ENCODE measurements at regions not wholly inside any gene's neighbourhood (a gene's known extent, or its start where the extent isn't known, plus 50 kb on each side); places are given as distances from the start of the nearest gene placed in this dataset.

- TF ChIP-seq CTCF (IDR thresholded peaks at IDR 0.05) (no peak), POLR2AphosphoS5 (IDR thresholded peaks at IDR 0.05; ENCODE audit: low read depth, low read length) (no peak), TCF7L2 (IDR thresholded peaks at IDR 0.05; ENCODE audit: low read depth, low read length) (no peak), SIN3A (IDR thresholded peaks at IDR 0.05; ENCODE audit: borderline replicate concordance, insufficient read depth, low read depth, low read length) (no peak)
Measured at GRCh38 chr9:102875687-102876086, 119.4 kb upstream of the CYLC2 start.
